ENCODE measurements at regions not wholly inside any gene's neighbourhood (a gene's known extent, or its start where the extent isn't known, plus 50 kb on each side); places are given as distances from the start of the nearest gene placed in this dataset.

DNA sequence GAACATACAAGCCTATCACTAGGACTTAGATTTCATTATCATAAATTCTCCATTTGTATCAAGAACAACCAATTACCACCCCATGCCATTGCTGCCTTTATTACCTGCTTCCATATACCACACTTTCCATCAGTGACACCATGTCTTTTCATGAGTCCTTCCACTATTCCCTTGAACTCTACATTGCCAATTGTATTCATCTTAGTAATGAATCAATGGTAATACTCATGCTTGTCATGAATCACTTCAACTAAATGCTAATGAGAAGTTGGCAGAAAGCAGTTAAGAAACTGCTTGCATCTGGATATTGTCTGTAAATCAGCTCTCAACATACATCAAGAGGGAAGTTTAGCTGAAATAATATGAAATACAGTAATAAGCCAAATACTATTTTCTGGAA lies 61.2 kb upstream of the RNF217 start:
- Histone ChIP-seq H2AFZ (ENCODE audit: insufficient read depth, low read depth, low read length, poor library complexity, severe bottlenecking) (no peak overlapping the region), H3K4me2 (replicated peaks; ENCODE audit: extremely low read depth, low read length, poor library complexity, severe bottlenecking) (no peak overlapping the region), H3K36me3 (replicated peaks in 1 of 2; ENCODE audit: control insufficient read depth in 1 of 2, insufficient read depth in 2 of 2, low read length in 2 of 2) (no peaks in the 10 kb centered on the region), H3K27me3 (ENCODE audit: control insufficient read depth in 2 of 2, insufficient read depth in 2 of 2, low read length in 2 of 2) (no peaks in the 10 kb centered on the region), H4K20me1 (ENCODE audit: insufficient read depth, low read length) (no peaks in the 10 kb centered on the region), H3K9ac (ENCODE audit: insufficient read depth, low read length, poor library complexity, severe bottlenecking) (no peak overlapping the region), H3K4me1 (ENCODE audit: control insufficient read depth in 1 of 2, insufficient read depth in 2 of 2, low read length in 2 of 2) (no peaks in the 10 kb centered on the region), H3K4me3 (replicated peaks in 1 of 3; ENCODE audit: low read depth in 2 of 3, low read length in 3 of 3) (no peak overlapping the region), H3K79me2 (ENCODE audit: insufficient read depth, low read length) (no peaks in the 10 kb centered on the region), H3K9me3 (replicated peaks in 1 of 2; ENCODE audit: control insufficient read depth in 1 of 2, insufficient read depth in 1 of 2, low read length in 2 of 2) (no peaks in the 10 kb centered on the region), H3K27ac (ENCODE audit: low read depth in 1 of 2, low read length in 2 of 2) (no peak overlapping the region)
- Mint-ChIP-seq H3K27me3 (ENCODE audit: low read depth in 3 of 3) (peaks cover 0 to 4% (median 0%) of the 10 kb centered on the region in 3 donors), H3K4me3 (no peak overlapping the region), H3K9me3 (peaks cover 0 to 5% (median 2%) of the 10 kb centered on the region in 7 donors), H3K4me1 (no peaks in the 10 kb centered on the region), H3K36me3 (no peaks in the 10 kb centered on the region), H3K27ac (no peak overlapping the region)
- no peak for DNase-seq
- intact Hi-C loops (cut with micrococcal nuclease), result no loop called here
- TF ChIP-seq, protein P1, sequence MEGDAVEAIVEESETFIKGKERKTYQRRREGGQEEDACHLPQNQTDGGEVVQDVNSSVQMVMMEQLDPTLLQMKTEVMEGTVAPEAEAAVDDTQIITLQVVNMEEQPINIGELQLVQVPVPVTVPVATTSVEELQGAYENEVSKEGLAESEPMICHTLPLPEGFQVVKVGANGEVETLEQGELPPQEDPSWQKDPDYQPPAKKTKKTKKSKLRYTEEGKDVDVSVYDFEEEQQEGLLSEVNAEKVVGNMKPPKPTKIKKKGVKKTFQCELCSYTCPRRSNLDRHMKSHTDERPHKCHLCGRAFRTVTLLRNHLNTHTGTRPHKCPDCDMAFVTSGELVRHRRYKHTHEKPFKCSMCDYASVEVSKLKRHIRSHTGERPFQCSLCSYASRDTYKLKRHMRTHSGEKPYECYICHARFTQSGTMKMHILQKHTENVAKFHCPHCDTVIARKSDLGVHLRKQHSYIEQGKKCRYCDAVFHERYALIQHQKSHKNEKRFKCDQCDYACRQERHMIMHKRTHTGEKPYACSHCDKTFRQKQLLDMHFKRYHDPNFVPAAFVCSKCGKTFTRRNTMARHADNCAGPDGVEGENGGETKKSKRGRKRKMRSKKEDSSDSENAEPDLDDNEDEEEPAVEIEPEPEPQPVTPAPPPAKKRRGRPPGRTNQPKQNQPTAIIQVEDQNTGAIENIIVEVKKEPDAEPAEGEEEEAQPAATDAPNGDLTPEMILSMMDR (IDR thresholded peaks at IDR 0.05), result no peak

DNA sequence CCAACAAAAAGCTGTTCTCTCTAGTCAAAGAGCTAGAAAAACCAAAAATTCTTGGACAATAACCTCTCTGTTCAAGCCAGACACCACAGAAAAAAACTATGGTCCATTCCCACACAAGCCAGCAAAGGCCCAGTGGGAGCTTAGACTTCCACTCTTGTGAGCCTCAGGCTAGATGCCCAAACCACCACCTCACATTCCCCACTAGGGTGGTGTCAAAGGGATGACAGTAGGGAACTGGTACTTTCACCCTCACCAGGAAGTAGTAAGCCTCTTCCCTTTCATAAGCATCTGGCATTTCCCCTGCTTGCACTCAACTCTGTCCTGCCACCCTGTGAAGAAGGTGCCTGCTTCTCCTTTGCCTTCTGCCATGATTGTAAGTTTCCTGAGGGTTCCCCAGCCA lies 58.4 kb upstream of the RNF217 start:
- Mint-ChIP-seq H3K27me3 (ENCODE audit: low read depth in 3 of 3) (no peaks in the 10 kb centered on the region), H3K36me3 (no peaks in the 10 kb centered on the region), H3K9me3 (peaks cover 0 to 7% (median 2%) of the 10 kb centered on the region in 7 donors), H3K4me1 (no peaks in the 10 kb centered on the region), H3K27ac (no peak overlapping the region), H3K4me3 (no peak overlapping the region)
- Histone ChIP-seq H3K9me3 (replicated peaks in 1 of 2; ENCODE audit: control insufficient read depth in 1 of 2, insufficient read depth in 1 of 2, low read length in 2 of 2) (no peaks in the 10 kb centered on the region), H3K27ac (ENCODE audit: low read depth in 1 of 2, low read length in 2 of 2) (no peak overlapping the region), H3K79me2 (ENCODE audit: insufficient read depth, low read length) (no peaks in the 10 kb centered on the region), H3K4me3 (replicated peaks in 1 of 3; ENCODE audit: low read depth in 2 of 3, low read length in 3 of 3) (no peak overlapping the region), H3K36me3 (replicated peaks in 1 of 2; ENCODE audit: control insufficient read depth in 1 of 2, insufficient read depth in 2 of 2, low read length in 2 of 2) (no peaks in the 10 kb centered on the region), H3K4me2 (replicated peaks; ENCODE audit: extremely low read depth, low read length, poor library complexity, severe bottlenecking) (no peak overlapping the region), H3K9ac (ENCODE audit: insufficient read depth, low read length, poor library complexity, severe bottlenecking) (no peak overlapping the region), H2AFZ (ENCODE audit: insufficient read depth, low read depth, low read length, poor library complexity, severe bottlenecking) (no peak overlapping the region), H3K27me3 (ENCODE audit: control insufficient read depth in 2 of 2, insufficient read depth in 2 of 2, low read length in 2 of 2) (no peaks in the 10 kb centered on the region), H4K20me1 (ENCODE audit: insufficient read depth, low read length) (no peaks in the 10 kb centered on the region), H3K4me1 (ENCODE audit: control insufficient read depth in 1 of 2, insufficient read depth in 2 of 2, low read length in 2 of 2) (no peaks in the 10 kb centered on the region)
- TF ChIP-seq, protein P1 (IDR thresholded peaks at IDR 0.05), result no peak
- intact Hi-C loops (cut with micrococcal nuclease), result no loop called here
- no peak for DNase-seq

Data from CD14-positive monocyte (primary cell).